HCT116 (cell line): ENCODE measurements at regions not wholly inside any gene's neighbourhood (a gene's known extent, or its start where the extent isn't known, plus 50 kb on each side); places are given as distances from the start of the nearest gene placed in this dataset.

ENCODE experiments used
- ELF1 ChIP-seq: IDR thresholded peaks from 2 replicates; pipeline ENCODE4 v1.6.1; 2012; ENCODE audit warnings: low read depth, borderline replicate concordance
- EZH2 ChIP-seq: fragments of 200-600 bp; sonication (generic); IDR thresholded peaks from 2 replicates; pipeline ENCODE4 v1.6.1; 2017; ENCODE audit warnings: antibody characterized with exemption, mixed run types
- EZH2phosphoT487 ChIP-seq: fragments of 200-600 bp; IDR thresholded peaks from 2 replicates; pipeline ENCODE4 v1.6.1; 2018; ENCODE audit warnings: antibody characterized with exemption, borderline replicate concordance
- FOSL1 ChIP-seq: IDR thresholded peaks from 2 replicates; pipeline ENCODE4 v1.6.1; 2012; ENCODE audit warnings: low read depth
- POLR2A ChIP-seq: IDR thresholded peaks from 2 replicates; pipeline ENCODE4 v1.7.0; 2011; ENCODE audit warnings: borderline replicate concordance; ENCODE audit not compliant: insufficient read depth, insufficient read length; ENCODE audit errors: extremely low read depth
- RAD21 ChIP-seq: IDR thresholded peaks from 2 replicates; pipeline ENCODE4 v1.6.1; 2012; ENCODE audit warnings: low read depth, mild to moderate bottlenecking
- TF ChIP-seq, protein P1 (sequence below), 3 experiments: fragments of 200-600 bp in 1 of 3; sonication (generic) in 1 of 3; IDR thresholded peaks in 2 of 3; conservative IDR thresholded peaks in 1 of 3; 2 replicates each; pipeline ENCODE4 v1.5.1; 2012 to 2017; ENCODE audit warnings: low read depth in 2 of 3, low read length in 2 of 3, antibody characterized with exemption in 1 of 3, borderline replicate concordance in 1 of 3, control low read depth in 1 of 3, mild to moderate bottlenecking in 1 of 3, mixed read lengths in 1 of 3, mixed run types in 1 of 3, moderate library complexity in 1 of 3; ENCODE audit not compliant: insufficient read depth in 1 of 3
- TF ChIP-seq, protein P2 (sequence below): IDR thresholded peaks from 2 replicates; pipeline ENCODE4 v1.6.1; 2012
- TF ChIP-seq, protein P3 (sequence below): IDR thresholded peaks from 2 replicates; pipeline ENCODE4 v1.6.1; 2012; ENCODE audit warnings: low read depth
- TF ChIP-seq, protein P4 (sequence below): IDR thresholded peaks from 2 replicates; pipeline ENCODE4 v1.6.1; 2011; ENCODE audit warnings: mild to moderate bottlenecking, low read length, moderate library complexity; ENCODE audit not compliant: insufficient replicate concordance; ENCODE audit errors: extremely low read depth

DNA sequence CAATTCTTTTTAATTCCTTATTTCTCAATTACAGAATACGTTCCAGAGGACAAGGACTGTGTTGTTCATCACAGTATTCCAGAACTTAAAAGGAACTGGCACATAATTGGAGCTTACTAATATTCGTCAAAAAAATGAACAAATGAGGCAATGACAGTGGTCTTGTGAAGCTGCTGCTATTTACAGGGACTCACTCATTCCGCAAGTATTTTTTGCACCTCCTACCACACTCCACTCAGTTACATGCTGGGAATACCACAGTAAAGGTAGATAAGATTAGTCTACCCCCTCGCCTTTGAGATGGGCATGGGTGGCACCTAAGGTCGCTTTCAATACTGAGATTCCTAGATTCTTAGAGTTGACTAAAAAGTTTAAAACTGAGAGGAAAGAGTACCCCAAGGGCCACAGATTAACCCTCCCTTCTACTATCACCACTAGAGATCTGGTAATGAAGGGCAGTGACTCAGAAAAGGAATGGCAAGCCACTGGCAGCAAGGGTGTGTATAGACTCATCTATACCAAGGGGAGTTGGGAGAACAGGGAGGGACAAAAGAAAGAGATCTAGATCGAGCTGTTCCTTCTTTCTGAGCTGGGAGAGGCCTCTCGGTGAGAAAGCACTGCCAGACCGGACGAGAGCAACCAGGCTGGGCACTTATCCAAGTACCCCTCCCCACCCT lies 85.0 kb downstream of the RPL27A start:
- TF ChIP-seq, protein P1, sequence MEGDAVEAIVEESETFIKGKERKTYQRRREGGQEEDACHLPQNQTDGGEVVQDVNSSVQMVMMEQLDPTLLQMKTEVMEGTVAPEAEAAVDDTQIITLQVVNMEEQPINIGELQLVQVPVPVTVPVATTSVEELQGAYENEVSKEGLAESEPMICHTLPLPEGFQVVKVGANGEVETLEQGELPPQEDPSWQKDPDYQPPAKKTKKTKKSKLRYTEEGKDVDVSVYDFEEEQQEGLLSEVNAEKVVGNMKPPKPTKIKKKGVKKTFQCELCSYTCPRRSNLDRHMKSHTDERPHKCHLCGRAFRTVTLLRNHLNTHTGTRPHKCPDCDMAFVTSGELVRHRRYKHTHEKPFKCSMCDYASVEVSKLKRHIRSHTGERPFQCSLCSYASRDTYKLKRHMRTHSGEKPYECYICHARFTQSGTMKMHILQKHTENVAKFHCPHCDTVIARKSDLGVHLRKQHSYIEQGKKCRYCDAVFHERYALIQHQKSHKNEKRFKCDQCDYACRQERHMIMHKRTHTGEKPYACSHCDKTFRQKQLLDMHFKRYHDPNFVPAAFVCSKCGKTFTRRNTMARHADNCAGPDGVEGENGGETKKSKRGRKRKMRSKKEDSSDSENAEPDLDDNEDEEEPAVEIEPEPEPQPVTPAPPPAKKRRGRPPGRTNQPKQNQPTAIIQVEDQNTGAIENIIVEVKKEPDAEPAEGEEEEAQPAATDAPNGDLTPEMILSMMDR (IDR thresholded peaks at IDR 0.05 in 2 of 3, conservative IDR thresholded peaks at IDR 0.05 in 1 of 3; ENCODE audit: borderline replicate concordance in 1 of 3, insufficient read depth in 1 of 3, low read depth in 2 of 3, low read length in 2 of 3) = no peak
- TF ChIP-seq FOSL1 (peak; percentile 63; the same call in 1 of the 2 replicates), EZH2phosphoT487 (no peak), RAD21 (no peak; the same call in 1 of the 2 replicates), POLR2A (no peak), EZH2 (no peak), ELF1 (no peak)
- TF ChIP-seq, protein P2, sequence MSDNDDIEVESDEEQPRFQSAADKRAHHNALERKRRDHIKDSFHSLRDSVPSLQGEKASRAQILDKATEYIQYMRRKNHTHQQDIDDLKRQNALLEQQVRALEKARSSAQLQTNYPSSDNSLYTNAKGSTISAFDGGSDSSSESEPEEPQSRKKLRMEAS = peak; percentile 39; the same call in 1 of the 2 replicates
- TF ChIP-seq, protein P3, sequence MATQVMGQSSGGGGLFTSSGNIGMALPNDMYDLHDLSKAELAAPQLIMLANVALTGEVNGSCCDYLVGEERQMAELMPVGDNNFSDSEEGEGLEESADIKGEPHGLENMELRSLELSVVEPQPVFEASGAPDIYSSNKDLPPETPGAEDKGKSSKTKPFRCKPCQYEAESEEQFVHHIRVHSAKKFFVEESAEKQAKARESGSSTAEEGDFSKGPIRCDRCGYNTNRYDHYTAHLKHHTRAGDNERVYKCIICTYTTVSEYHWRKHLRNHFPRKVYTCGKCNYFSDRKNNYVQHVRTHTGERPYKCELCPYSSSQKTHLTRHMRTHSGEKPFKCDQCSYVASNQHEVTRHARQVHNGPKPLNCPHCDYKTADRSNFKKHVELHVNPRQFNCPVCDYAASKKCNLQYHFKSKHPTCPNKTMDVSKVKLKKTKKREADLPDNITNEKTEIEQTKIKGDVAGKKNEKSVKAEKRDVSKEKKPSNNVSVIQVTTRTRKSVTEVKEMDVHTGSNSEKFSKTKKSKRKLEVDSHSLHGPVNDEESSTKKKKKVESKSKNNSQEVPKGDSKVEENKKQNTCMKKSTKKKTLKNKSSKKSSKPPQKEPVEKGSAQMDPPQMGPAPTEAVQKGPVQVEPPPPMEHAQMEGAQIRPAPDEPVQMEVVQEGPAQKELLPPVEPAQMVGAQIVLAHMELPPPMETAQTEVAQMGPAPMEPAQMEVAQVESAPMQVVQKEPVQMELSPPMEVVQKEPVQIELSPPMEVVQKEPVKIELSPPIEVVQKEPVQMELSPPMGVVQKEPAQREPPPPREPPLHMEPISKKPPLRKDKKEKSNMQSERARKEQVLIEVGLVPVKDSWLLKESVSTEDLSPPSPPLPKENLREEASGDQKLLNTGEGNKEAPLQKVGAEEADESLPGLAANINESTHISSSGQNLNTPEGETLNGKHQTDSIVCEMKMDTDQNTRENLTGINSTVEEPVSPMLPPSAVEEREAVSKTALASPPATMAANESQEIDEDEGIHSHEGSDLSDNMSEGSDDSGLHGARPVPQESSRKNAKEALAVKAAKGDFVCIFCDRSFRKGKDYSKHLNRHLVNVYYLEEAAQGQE = no peak
- TF ChIP-seq, protein P4, sequence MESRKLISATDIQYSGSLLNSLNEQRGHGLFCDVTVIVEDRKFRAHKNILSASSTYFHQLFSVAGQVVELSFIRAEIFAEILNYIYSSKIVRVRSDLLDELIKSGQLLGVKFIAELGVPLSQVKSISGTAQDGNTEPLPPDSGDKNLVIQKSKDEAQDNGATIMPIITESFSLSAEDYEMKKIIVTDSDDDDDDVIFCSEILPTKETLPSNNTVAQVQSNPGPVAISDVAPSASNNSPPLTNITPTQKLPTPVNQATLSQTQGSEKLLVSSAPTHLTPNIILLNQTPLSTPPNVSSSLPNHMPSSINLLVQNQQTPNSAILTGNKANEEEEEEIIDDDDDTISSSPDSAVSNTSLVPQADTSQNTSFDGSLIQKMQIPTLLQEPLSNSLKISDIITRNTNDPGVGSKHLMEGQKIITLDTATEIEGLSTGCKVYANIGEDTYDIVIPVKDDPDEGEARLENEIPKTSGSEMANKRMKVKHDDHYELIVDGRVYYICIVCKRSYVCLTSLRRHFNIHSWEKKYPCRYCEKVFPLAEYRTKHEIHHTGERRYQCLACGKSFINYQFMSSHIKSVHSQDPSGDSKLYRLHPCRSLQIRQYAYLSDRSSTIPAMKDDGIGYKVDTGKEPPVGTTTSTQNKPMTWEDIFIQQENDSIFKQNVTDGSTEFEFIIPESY = no peak
